Common myeloid progenitor, CD34-positive (primary cell): ENCODE measurements at regions not wholly inside any gene's neighbourhood (a gene's known extent, or its start where the extent isn't known, plus 50 kb on each side); places are given as distances from the start of the nearest gene placed in this dataset.
A peak's percentile ranks its signal among the peaks of the same experiment; 100 is the strongest.

Source experiments
- CTCF ChIA-PET: fragments of 350-600 bp; sonication (Branson Sonifier 250); formaldehyde crosslinking; loops from one replicate; lab custom pipeline; 2021; ENCODE audit warnings: antibody characterized with exemption; lab: Charles Lee
- POLR2A ChIA-PET: fragments of 350-600 bp; sonication (Branson Sonifier 250); formaldehyde crosslinking; loops from one replicate; lab custom pipeline; 2021; ENCODE audit warnings: antibody characterized with exemption; lab: Charles Lee
- DNase-seq, 3 donors: peaks; one replicate each; pipeline versions ENCODE4 v3.0.0 to v3.0.0-alpha.2; 2013
- H3K27ac ChIP-seq, 2 experiments: 1 replicate in 1 of 2; 2 replicates in 1 of 2; pipeline ENCODE4 v1.7.0; 2013; ENCODE audit warnings: inconsistent platforms in 2 of 2, low read length in 2 of 2, mild to moderate bottlenecking in 2 of 2, low read depth in 1 of 2, moderate library complexity in 1 of 2; ENCODE audit not compliant: severe bottlenecking in 2 of 2, insufficient read depth in 1 of 2, poor library complexity in 1 of 2
- H3K27me3 ChIP-seq, 5 experiments: replicated peaks in 2 of 5; 1 replicate in 3 of 5; 2 replicates in 2 of 5; pipeline versions ENCODE4 v1.6.1 to v1.7.0; 2013; ENCODE audit warnings: low read length in 4 of 5, mild to moderate bottlenecking in 2 of 5, moderate library complexity in 2 of 5, inconsistent platforms in 1 of 5; ENCODE audit not compliant: insufficient read depth in 5 of 5, control insufficient read depth in 4 of 5
- H3K36me3 ChIP-seq, 4 experiments: 1 replicate in 2 of 4; 2 replicates in 2 of 4; pipeline versions ENCODE4 v1.6.1 to v1.7.0; 2013; ENCODE audit warnings: low read length in 3 of 4, control low read depth in 1 of 4, mild to moderate bottlenecking in 1 of 4; ENCODE audit not compliant: control insufficient read depth in 4 of 4, insufficient read depth in 4 of 4
- H3K4me1 ChIP-seq, 4 experiments: 1 replicate in 3 of 4; 2 replicates in 1 of 4; pipeline versions ENCODE4 v1.6.1 to v1.7.1; 2013; ENCODE audit warnings: low read length in 3 of 4, mild to moderate bottlenecking in 3 of 4, control low read depth in 1 of 4, inconsistent platforms in 1 of 4, moderate library complexity in 1 of 4; ENCODE audit not compliant: control insufficient read depth in 4 of 4, insufficient read depth in 4 of 4; ENCODE audit errors: control extremely low read depth in 1 of 4
- H3K4me3 ChIP-seq, 7 experiments: 1 replicate in 4 of 7; 2 replicates in 3 of 7; pipeline versions ENCODE4 v1.5.1 to v1.7.0; 2013; ENCODE audit warnings: mild to moderate bottlenecking in 7 of 7, low read length in 6 of 7, moderate library complexity in 6 of 7, inconsistent platforms in 2 of 7, low read depth in 2 of 7, control low read depth in 1 of 7; ENCODE audit not compliant: insufficient read depth in 4 of 7, control insufficient read depth in 1 of 7; ENCODE audit errors: extremely low read depth in 1 of 7
- H3K9me3 ChIP-seq, 5 experiments: 1 replicate in 4 of 5; 2 replicates in 1 of 5; pipeline versions ENCODE4 v1.6.1 to v1.7.1; 2013; ENCODE audit warnings: low read length in 4 of 5, mild to moderate bottlenecking in 2 of 5, inconsistent platforms in 1 of 5, low read depth in 1 of 5, moderate library complexity in 1 of 5; ENCODE audit not compliant: control insufficient read depth in 4 of 5, insufficient read depth in 2 of 5; ENCODE audit errors: control extremely low read depth in 1 of 5
- WGBS: methylation state at CpG from one replicate; pipeline ENCODE4 v1.1.5; 2013; ENCODE audit not compliant: insufficient coverage; 5-methylcytosine and 5-hydroxymethylcytosine counted together

DNA sequence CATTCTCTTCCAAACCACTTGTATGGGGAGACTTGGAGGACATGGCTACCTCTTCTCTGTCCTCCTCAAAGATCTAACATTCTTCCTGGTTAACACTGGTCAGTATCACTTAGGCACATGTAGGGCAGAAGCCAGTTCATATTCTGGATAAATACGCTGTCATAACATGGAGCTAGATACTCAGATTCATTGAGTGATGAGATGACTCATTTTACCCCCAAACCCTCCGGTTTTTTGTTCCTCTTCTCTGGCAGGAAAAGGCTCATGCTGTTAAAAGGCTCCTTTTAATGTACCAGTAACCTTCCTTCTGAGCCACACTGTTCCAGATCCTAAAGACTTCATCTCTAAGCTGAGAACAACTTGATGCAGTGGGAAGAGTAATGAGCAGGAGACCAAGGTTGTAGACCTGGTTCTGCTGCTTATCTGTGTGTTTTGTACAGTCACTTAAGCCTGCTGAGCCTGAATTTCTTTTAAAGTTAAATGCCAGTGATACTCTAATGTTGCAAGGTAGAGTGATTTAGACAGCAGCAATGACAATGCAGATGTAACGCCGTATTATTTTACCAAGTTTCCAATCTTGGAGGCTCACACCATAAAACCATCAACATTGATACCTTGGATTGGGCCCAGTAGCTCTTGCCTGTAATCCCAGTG lies 57.3 kb upstream of the ELK3 start:
- no peaks in the 10 kb centered on the region for H3K9me3 ChIP-seq
- H3K36me3 ChIP-seq = no peaks in the 10 kb centered on the region
- ChIA-PET POLR2A (interaction anchor here (1.1 kb wide), 1 partner anchor 14 kb away, joined by 3 read pairs; no protein-coding TSS in a partner anchor), CTCF (interaction anchor here (0.9 to 2.5 kb wide), 11 partner anchors 13 to 379 kb away, joined by 3 to 8 read pairs (median 4); no protein-coding TSS in a partner anchor)
- no peak overlapping the region for H3K4me3 ChIP-seq
- peaks cover 0 to 14% (median 10%) of the 10 kb centered on the region in 4 experiments for H3K4me1 ChIP-seq
- no peak overlapping the region for H3K27ac ChIP-seq
- peak in 2 of 3 donors; percentile 50 to 62 for DNase-seq
- WGBS = 65% methylated on average over 4 of the region's 4 CpGs
- H3K27me3 ChIP-seq = no peaks in the 10 kb centered on the region

GRCh38 chr12:96140174-96140573 lies 54.0 kb upstream of the ELK3 start:
- no peak for DNase-seq
- no peak overlapping the region for H3K4me3 ChIP-seq
- H3K27me3 ChIP-seq = no peaks in the 10 kb centered on the region
- no peak overlapping the region for H3K27ac ChIP-seq
- CTCF ChIA-PET = interaction anchor here (1.1 to 2.9 kb wide), 3 partner anchors 8 to 75 kb away, joined by 4 to 8 read pairs (median 4); no protein-coding TSS in a partner anchor
- peaks cover 6 to 31% (median 25%) of the 10 kb centered on the region in 4 experiments for H3K4me1 ChIP-seq
- POLR2A ChIA-PET = no interaction called here
- no peaks in the 10 kb centered on the region for H3K36me3 ChIP-seq
- WGBS = 100% methylated on average over 2 of the region's 2 CpGs
- H3K9me3 ChIP-seq = no peaks in the 10 kb centered on the region

DNA sequence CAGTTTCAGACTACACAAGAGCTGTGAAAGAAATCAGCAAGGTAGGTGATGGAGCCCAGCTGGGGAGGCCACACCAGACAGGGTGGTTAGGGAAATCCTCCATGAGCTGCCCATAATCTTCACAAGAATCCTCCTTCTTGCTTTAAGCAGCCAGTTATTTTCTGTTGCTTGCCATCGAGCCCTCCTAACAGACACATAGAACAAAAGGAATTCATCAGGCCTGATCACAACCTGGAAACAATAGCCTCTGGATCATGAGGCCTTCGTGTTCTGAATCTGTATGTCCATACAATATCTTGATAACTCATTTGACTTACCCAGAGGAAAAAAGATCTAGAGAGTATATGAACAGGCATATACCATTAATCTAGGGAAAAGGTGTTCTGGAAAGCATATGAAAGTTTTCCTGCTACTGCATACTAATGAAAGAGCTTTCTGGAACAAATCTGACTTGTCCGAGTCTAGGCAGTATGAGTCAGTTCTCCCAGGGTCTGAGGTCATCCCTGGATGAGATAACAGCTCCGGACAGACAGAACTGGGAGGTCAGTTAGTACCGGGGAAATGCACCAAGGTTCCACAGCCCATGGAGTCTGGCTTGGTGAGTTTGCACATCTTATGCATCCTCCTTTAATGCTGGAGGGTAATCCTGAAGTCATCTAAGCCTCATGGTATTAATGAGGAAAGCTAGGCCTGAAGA lies 52.8 kb upstream of the ELK3 start:
- Histone ChIP-seq H3K4me3 (no peak overlapping the region), H3K36me3 (no peaks in the 10 kb centered on the region), H3K27ac (no peak overlapping the region), H3K9me3 (no peaks in the 10 kb centered on the region), H3K27me3 (no peaks in the 10 kb centered on the region), H3K4me1 (peaks cover 6 to 27% (median 24%) of the 10 kb centered on the region in 4 experiments)
- 100% methylated on average over 3 of the region's 5 CpGs for WGBS
- DNase-seq = no peak
- CTCF ChIA-PET = interaction anchor here (0.6 to 2.9 kb wide), 3 partner anchors 10 to 607 kb away, joined by 3 to 8 read pairs (median 3); no protein-coding TSS in a partner anchor
- POLR2A ChIA-PET = no interaction called here

DNA sequence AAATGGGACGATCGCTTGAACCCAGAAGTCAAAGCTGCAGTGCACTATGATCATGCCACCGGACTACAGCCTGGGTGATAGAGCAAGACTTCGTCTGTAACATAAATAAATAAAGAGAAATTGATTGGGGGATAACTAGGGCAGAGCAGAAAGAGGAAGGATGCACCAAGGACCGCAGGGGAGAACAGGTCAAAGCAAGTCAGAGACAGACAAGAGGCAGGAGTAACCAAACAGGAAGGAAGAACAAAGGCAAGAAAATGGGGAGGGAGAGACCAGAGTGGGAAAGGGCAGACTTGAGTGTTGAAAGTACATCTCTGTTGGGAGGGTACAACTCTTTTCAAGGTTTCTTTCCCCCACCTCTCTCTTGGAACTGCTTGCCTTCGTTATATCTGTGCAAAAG lies 50.8 kb upstream of the ELK3 start:
- Histone ChIP-seq H3K36me3 (no peaks in the 10 kb centered on the region), H3K27me3 (no peaks in the 10 kb centered on the region), H3K9me3 (no peaks in the 10 kb centered on the region), H3K4me1 (peaks cover 6 to 21% (median 18%) of the 10 kb centered on the region in 4 experiments), H3K4me3 (peak overlapping the region in 4 of 7 experiments; percentile 12 to 45 (median 32)), H3K27ac (no peak overlapping the region)
- ChIA-PET POLR2A (no interaction called here), CTCF (no interaction called here)
- 51% methylated on average over 5 of the region's 6 CpGs for WGBS
- DNase-seq = peak; percentile 14 to 72 (median 63)

DNA sequence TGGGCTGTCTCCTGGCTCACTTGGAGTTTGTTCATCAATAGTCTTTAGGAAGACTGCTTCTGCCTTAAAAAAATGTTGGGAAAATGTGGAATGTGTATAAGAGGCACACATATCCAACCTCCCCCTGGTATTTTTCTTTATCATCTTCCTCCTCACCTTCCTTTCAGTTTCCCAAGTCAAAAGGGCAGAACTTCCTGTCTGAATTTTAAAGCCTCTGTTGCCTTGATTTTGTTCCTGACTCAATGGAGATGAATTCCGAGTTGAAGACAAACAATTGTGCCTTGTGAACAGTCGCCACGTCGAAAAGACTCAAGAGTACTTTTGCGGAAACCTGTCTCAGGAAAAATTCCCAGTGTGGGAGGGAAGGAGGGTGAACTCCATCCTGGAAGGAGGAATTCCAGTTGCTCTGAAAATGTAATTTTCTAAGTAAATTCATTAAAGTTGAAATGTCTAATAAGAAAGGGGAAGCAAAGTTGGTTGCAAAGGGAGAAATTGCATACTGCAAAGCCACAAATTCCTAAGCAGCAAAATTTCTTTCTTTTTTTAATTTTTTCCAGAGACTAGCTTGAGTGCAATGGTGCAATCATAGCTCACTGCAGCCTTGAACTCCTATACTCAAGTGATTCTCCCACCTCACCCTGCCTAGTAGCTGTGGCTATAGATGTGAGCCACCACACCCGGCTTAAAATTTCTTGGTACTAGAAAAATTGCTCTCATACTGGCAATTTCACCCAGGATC lies 50.2 kb upstream of the ELK3 start:
- Histone ChIP-seq H3K27me3 (no peaks in the 10 kb centered on the region), H3K27ac (no peak overlapping the region), H3K4me3 (peak overlapping the region in 4 of 7 experiments; percentile 12 to 45 (median 24)), H3K9me3 (no peaks in the 10 kb centered on the region), H3K4me1 (peaks cover 6 to 21% (median 18%) of the 10 kb centered on the region in 4 experiments), H3K36me3 (no peaks in the 10 kb centered on the region)
- ChIA-PET CTCF (interaction anchor here (0.9 to 2.2 kb wide), 4 partner anchors 8 to 71 kb away, joined by 3 to 8 read pairs (median 4); no protein-coding TSS in a partner anchor), POLR2A (no interaction called here)
- 63% methylated on average over 6 of the region's 6 CpGs for WGBS
- DNase-seq = peak in 2 of 3 donors; percentile 35 to 38
